ENCODE measurements at regions not wholly inside any gene's neighbourhood (a gene's known extent, or its start where the extent isn't known, plus 50 kb on each side); places are given as distances from the start of the nearest gene placed in this dataset.

GRCh38 chr2:16570516-16570915 lies 95.1 kb downstream of the CYRIA start:
- no peak for TF ChIP-seq CTCF (IDR thresholded peaks at IDR 0.05)
- no peak for TF ChIP-seq POLR2A (IDR thresholded peaks at IDR 0.05)
- TF ChIP-seq POLR2AphosphoS5 (IDR thresholded peaks at IDR 0.05): no peak

Measured in sigmoid colon (tissue), 4 donors.